DMS 273 treated with DMSO at 0.1 percent for 48 hours (cell line): ENCODE measurements at regions not wholly inside any gene's neighbourhood (a gene's known extent, or its start where the extent isn't known, plus 50 kb on each side); places are given as distances from the start of the nearest gene placed in this dataset.
A peak's percentile ranks its signal among the peaks of the same experiment; 100 is the strongest.
"Not testable (repeated sequence)": the region's sequence is repeated elsewhere in the genome, so short reads cannot be mapped to it uniquely, and the experiment has no call there.

Source experiments
- DNase-seq: peaks from one replicate; lab custom pipeline; 2025; lab: John Stamatoyannopoulos, UW

GRCh38 chr7:152949253-152949652 is 189.7 kb downstream of the ACTR3B start:
- no peak for DNase-seq

- DNase-seq = no peak
Observed at GRCh38 chr7:152949790-152950189, 190.2 kb downstream of the ACTR3B start.

GRCh38 chr7:152956006-152956405 is 196.5 kb downstream of the ACTR3B start:
- peak; percentile 23 for DNase-seq

GRCh38 chr7:152959610-152960009 is 200.1 kb downstream of the ACTR3B start:
- DNase-seq = no peak

GRCh38 chr7:152961796-152962195 is 202.2 kb downstream of the ACTR3B start:
- DNase-seq = not testable (repeated sequence)

GRCh38 chr7:152966189-152966588 is 206.6 kb downstream of the ACTR3B start:
- no peak for DNase-seq

GRCh38 chr7:152967958-152968357 is 208.4 kb downstream of the ACTR3B start:
- DNase-seq = peak; percentile 23

GRCh38 chr7:152968514-152968913 is 209.0 kb downstream of the ACTR3B start:
- no peak for DNase-seq

GRCh38 chr7:152969335-152969734 is 209.8 kb downstream of the ACTR3B start:
- no peak for DNase-seq

GRCh38 chr7:152969839-152970238 is 210.3 kb downstream of the ACTR3B start:
- DNase-seq = no peak

- DNase-seq = no peak
Observed at GRCh38 chr7:152970481-152970880, 210.9 kb downstream of the ACTR3B start.

- no peak for DNase-seq
Observed at GRCh38 chr7:152974577-152974976, 215.0 kb downstream of the ACTR3B start.

GRCh38 chr7:152975076-152975475 is 215.5 kb downstream of the ACTR3B start:
- DNase-seq = peak; percentile 54

GRCh38 chr7:152979376-152979775 is 219.8 kb downstream of the ACTR3B start:
- no peak for DNase-seq

GRCh38 chr7:152984421-152984820 is 224.9 kb downstream of the ACTR3B start:
- DNase-seq = no peak

GRCh38 chr7:152986376-152986775 is 226.8 kb downstream of the ACTR3B start:
- DNase-seq = no peak

GRCh38 chr7:152987656-152988055 is 228.1 kb downstream of the ACTR3B start:
- no peak for DNase-seq

- no peak for DNase-seq
Observed at GRCh38 chr7:152989889-152990380, 230.4 kb downstream of the ACTR3B start.

- DNase-seq = no peak
Observed at GRCh38 chr7:152998420-152998819, 238.9 kb downstream of the ACTR3B start.

GRCh38 chr7:153002115-153002514 is 242.6 kb downstream of the ACTR3B start:
- no peak for DNase-seq

GRCh38 chr7:153002572-153002971 is 243.0 kb downstream of the ACTR3B start:
- DNase-seq = no peak

GRCh38 chr7:153004341-153004740 is 244.8 kb downstream of the ACTR3B start:
- DNase-seq = no peak

GRCh38 chr7:153005750-153006435 is 246.3 kb downstream of the ACTR3B start:
- DNase-seq = no peak

- DNase-seq = no peak
Observed at GRCh38 chr7:153006452-153006851, 246.9 kb downstream of the ACTR3B start.
